ENCODE measurements at regions not wholly inside any gene's neighbourhood (a gene's known extent, or its start where the extent isn't known, plus 50 kb on each side); places are given as distances from the start of the nearest gene placed in this dataset.

- Histone ChIP-seq H3K27me3 (ENCODE audit: insufficient read depth, poor library complexity, severe bottlenecking) (no peaks in the 10 kb centered on the region), H3K4me3 (replicated peaks; ENCODE audit: insufficient read depth, low read length) (no peak overlapping the region), H3K27ac (replicated peaks) (no peak overlapping the region)
- no peak for DNase-seq (ENCODE audit: low read depth in 1 of 2, low spot score in 1 of 2)
- TF ChIP-seq SPI1 (IDR thresholded peaks at IDR 0.05; ENCODE audit: borderline replicate concordance, low read depth), result no peak
- no peak for TF ChIP-seq POLR2AphosphoS5 (IDR thresholded peaks at IDR 0.05; ENCODE audit: low read depth)
- TF ChIP-seq GABPA (IDR thresholded peaks at IDR 0.05; ENCODE audit: low read depth), result no peak
- TF ChIP-seq, protein P1, sequence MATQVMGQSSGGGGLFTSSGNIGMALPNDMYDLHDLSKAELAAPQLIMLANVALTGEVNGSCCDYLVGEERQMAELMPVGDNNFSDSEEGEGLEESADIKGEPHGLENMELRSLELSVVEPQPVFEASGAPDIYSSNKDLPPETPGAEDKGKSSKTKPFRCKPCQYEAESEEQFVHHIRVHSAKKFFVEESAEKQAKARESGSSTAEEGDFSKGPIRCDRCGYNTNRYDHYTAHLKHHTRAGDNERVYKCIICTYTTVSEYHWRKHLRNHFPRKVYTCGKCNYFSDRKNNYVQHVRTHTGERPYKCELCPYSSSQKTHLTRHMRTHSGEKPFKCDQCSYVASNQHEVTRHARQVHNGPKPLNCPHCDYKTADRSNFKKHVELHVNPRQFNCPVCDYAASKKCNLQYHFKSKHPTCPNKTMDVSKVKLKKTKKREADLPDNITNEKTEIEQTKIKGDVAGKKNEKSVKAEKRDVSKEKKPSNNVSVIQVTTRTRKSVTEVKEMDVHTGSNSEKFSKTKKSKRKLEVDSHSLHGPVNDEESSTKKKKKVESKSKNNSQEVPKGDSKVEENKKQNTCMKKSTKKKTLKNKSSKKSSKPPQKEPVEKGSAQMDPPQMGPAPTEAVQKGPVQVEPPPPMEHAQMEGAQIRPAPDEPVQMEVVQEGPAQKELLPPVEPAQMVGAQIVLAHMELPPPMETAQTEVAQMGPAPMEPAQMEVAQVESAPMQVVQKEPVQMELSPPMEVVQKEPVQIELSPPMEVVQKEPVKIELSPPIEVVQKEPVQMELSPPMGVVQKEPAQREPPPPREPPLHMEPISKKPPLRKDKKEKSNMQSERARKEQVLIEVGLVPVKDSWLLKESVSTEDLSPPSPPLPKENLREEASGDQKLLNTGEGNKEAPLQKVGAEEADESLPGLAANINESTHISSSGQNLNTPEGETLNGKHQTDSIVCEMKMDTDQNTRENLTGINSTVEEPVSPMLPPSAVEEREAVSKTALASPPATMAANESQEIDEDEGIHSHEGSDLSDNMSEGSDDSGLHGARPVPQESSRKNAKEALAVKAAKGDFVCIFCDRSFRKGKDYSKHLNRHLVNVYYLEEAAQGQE (IDR thresholded peaks at IDR 0.05; ENCODE audit: insufficient replicate concordance, low read depth), result no peak
- TF ChIP-seq CTCF (IDR thresholded peaks at IDR 0.05; ENCODE audit: insufficient read depth, low read length), result no peak
Measured at GRCh38 chrX:117570160-117570559, 546.5 kb downstream of the KLHL13 start.

DNA sequence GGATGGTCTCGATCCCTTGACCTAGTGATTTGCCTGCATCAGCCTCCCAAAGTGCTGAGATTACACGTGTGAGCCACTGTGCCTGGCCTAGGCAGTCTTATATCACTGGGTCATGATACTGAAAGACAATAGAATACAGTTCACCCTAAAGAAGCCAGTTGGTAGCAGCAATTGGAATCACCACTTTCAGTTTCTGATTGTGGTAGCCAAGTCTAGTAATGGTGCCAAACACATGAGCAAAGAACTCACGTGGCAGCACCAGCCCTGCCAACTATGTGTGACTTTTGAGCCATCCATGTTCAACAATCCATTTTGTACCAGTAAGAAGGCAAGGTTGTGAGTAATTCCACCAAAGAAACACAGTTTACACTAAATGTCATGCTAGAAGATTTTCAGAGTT is 548.4 kb downstream of the KLHL13 start:
- TF ChIP-seq POLR2AphosphoS5 (IDR thresholded peaks at IDR 0.05; ENCODE audit: low read depth) (no peak), CTCF (IDR thresholded peaks at IDR 0.05; ENCODE audit: insufficient read depth, low read length) (no peak), SPI1 (IDR thresholded peaks at IDR 0.05; ENCODE audit: borderline replicate concordance, low read depth) (no peak), GABPA (IDR thresholded peaks at IDR 0.05; ENCODE audit: low read depth) (no peak)
- TF ChIP-seq, protein P1 (IDR thresholded peaks at IDR 0.05; ENCODE audit: insufficient replicate concordance, low read depth), result no peak
- Histone ChIP-seq H3K27ac (replicated peaks) (no peak overlapping the region), H3K4me3 (replicated peaks; ENCODE audit: insufficient read depth, low read length) (no peak overlapping the region), H3K27me3 (ENCODE audit: insufficient read depth, poor library complexity, severe bottlenecking) (no peaks in the 10 kb centered on the region)
- DNase-seq (ENCODE audit: low read depth in 1 of 2, low spot score in 1 of 2), result no peak

- Histone ChIP-seq H3K4me3 (replicated peaks; ENCODE audit: insufficient read depth, low read length) (no peak overlapping the region), H3K27ac (replicated peaks) (no peak overlapping the region), H3K27me3 (ENCODE audit: insufficient read depth, poor library complexity, severe bottlenecking) (no peaks in the 10 kb centered on the region)
- DNase-seq (ENCODE audit: low read depth in 1 of 2, low spot score in 1 of 2), result no peak
- no peak for TF ChIP-seq CTCF (IDR thresholded peaks at IDR 0.05; ENCODE audit: insufficient read depth, low read length)
- TF ChIP-seq, protein P1 (IDR thresholded peaks at IDR 0.05; ENCODE audit: insufficient replicate concordance, low read depth), result no peak
- TF ChIP-seq GABPA (IDR thresholded peaks at IDR 0.05; ENCODE audit: low read depth), result no peak
- TF ChIP-seq SPI1 (IDR thresholded peaks at IDR 0.05; ENCODE audit: borderline replicate concordance, low read depth), result no peak
- TF ChIP-seq POLR2AphosphoS5 (IDR thresholded peaks at IDR 0.05; ENCODE audit: low read depth), result no peak
Measured at GRCh38 chrX:117543885-117544284, 572.7 kb downstream of the KLHL13 start.

All from HL-60 (cell line).